ENCODE measurements at regions not wholly inside any gene's neighbourhood (a gene's known extent, or its start where the extent isn't known, plus 50 kb on each side); places are given as distances from the start of the nearest gene placed in this dataset.

DNA sequence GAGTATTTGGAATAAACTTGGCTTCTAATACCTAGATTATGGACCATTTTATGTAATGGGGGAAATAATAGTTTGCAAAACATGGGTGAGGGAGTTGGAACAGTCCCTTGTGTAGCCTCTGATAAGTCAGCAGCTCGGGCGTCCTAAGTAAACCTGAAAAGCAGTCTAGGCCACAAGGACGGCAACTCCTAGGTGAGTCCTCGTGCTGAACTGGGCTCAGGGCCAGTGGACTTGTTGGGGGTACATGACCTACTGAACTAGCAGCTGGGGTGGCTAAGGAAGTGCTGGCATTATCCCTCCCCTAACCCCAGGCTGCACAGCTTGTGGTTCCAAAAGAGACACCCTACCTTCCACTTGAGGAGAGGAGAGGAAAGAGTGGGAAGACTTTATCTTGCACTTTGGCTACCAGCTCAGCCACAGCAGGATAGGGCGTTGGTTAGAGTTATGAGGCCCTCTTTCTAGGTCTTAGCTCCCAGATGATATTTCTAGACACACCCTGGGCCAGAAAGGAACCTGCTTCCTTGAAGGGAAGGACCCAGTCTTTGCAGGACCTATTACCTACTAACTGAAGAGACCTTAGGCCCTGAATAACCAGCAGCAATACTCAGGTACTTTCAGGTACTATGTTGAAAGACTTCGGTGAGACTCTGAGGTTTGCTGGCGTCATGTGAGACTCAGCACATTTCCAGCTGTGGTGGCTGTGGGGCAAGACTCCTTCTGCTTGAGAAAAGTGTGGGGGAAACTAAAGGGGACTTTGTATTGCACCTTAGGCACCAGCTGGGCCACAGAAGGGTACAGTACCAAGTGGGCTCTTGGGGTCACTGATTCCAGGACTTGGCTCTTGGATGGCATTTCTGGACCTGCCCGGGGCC, 71.0 kb downstream of the AQP4 start:
- no peak for DNase-seq

DNA sequence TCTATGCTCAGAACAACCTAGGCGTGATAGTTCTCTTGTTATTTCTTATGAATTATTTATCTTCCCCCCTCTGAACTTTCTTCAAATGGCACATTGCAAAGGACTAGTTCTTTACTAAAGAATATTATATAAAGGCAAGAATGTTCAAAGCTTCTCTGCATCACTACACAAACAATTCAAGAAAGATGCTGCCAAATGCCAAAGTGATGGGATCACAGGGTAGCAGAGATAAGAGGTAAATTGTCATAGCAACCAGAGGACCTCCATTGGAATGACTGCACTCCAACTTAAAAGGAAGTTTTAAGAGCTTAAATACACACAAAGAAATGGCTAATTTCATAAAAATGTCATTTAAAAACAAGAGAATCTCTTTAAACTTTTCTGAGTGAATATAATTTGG, 72.8 kb downstream of the AQP4 start:
- DNase-seq: no peak

DNA sequence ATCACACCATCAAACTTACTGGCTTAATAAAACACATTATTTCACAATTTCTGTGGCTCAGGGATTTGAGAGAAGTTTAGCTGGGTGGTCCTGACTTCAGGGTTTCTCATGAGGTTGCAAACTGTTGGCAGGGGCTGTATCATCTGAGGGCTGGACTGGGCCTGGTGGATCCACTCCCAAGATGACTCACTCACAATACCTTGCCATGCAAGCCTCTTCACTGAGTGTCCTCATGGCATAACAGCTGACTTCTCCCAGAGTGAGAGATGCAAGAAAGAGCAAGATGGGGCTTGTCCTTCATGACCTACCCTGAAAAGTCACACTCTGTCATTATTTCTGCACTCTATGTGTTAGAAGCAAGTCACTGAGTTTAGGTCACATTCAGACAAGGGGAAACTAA, 73.8 kb downstream of the AQP4 start:
- no peak for DNase-seq

DNA sequence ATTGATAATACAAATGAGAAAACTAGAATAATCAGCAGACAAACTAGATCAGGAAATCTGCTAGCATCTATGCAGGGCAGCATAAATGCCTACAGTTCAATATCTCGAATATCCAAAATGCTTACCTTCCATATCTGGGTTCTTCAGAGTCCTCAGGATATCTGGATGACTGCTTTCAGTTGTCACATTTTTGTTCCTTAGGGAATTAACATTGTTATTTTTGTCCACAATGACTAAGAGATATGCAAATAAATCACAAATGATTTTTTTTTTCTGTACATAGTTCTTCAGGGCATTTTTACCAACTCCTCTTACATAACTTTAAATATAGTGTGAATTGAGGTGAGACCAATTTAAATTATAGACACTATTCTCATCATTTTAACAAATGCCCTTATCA, 80.9 kb downstream of the AQP4 start:
- no peak for DNase-seq

DNA sequence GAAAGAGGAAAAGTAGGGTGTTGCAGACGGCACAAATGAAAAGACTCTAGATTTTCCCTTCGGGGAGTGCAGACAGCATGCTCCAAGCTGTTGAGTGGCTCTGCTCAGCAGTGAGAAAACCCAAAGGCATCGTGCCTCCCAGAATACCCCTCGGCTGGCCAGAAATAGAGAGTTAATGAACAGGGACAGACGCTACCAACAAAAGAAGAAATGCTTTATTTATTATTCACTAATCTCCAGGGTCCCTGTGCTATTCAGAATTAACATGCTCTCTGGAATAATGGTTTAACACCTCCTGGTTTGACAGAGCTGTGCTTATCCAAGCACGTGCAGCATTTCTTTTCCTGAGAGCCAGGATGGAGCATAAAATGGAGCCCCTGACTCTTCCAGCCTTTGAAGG, 82.3 kb downstream of the AQP4 start:
- DNase-seq: no peak

DNA sequence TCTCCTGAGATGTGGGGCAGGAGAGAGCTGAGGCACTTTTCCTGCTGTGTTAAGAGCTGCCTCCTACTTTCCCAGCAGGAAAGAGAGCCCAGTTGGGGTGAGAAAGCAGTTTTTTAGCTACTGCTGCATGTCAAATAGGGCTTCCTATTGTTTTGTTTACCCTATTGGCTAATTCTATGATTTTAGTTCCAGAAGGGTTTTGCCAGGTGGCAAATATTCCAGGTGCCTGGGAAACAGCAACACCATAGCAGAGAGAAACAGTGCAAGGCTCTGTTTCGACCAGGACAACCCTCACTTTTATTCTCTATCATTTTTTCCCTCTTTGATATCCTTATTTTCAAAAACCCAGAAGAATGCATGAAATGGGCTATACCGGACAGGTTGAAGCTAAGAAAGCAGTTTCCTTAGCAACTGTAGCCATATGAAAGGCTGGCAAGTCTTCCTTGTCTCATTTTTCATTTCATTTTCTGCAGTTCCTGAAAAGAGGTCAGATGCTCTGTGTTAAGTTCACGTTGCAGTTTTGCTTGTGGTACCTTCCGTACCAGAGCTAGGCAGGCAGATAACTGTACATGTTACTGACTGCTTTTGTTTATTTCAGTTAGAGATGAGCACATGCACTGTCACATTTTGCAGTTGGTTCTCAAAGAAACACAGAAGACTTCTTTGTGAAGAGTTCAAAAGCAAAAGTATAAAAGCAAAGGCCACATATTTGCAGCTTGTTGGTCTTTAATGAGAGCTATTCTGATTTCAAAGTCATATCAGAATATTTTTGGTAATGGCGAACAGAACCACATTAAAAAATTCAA, 84.8 kb downstream of the AQP4 start:
- no peak for DNase-seq

DNA sequence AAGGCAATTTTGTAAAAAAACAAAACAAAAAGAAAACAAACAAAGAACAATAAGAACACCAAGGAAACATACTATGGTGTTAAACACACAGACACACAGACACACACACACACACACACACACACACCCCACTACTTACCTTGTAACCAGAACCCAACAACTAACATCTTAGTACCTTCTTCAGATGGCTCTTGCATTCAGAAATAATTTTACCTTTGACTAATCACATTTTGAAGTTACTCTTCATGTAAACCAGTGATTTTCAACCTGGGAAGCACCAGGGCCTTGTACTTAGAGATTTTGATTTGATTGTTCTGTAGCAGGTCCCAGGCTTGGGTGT, 87.5 kb downstream of the AQP4 start:
- DNase-seq: no peak

DNA sequence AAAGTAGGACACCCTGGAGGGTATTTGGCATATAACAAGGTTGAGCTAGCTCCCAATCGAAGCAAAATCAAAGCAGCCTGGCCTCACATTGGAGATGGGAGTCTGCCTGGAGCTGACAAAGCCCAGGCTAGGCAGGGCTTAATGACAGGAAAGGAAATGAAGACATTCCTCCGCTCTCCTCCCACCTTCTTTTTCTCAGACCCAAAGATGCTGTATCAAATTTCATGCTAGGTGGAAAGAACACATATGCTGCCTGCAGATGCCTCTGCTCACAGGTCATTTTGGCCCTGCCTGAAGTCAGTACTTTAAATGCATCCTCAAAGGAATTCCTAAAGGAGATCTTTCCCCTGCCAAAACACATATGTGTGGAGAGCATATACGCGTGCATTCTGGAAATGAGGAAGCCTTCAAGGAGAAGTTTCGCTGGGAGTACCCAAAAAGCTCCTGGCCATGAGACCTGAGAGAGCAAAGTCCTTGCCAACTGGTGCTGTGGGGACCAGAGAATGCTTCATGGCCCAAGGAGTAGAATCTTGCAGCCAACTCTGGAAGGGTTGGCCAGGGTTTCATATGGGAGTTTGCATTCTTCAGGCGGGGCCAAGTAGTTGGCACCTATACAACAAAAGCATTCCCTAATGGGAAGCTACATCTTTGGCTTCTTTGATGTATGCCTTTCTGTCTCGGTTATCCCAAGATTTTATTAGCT, 88.0 kb downstream of the AQP4 start:
- DNase-seq: no peak

DNA sequence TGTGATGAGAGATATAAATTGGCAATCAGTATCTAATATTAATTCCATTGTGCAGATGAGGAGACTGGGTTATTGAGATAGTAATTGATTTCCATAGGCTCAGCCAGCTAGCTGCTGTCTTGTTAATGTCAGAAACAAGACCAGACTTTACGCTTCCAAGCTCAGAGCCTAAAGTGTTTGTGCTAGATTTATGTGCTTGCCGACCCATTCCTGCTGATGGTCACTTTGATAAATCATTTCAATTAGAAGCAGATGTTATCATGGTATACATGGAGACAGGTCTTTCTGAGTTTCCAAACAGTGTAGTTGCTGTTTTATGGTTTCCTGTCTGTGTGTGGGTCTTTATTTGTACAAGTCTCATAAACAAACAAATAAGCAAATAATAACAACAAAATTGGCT, 92.8 kb downstream of the AQP4 start:
- DNase-seq: no peak

DNA sequence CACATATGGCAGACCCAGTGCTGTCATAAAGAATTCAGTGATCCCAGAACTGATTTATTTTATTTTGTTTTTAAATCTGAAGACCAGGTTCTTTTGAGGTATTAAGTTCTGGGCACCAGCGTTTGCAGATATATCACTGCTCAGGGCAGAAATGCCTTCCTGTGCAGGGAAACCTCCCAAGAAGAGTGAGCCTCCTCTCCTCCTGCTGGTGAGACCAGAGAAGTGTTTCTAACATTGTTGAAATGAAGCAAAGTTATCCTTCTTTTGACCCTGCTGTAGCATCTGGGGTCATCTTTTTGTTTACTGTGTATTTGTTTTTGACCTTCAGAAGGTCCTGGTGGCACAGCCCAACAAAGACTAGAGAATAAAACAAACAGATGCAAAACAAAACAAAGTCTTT, 94.0 kb downstream of the AQP4 start:
- peak; percentile 39 for DNase-seq

DNA sequence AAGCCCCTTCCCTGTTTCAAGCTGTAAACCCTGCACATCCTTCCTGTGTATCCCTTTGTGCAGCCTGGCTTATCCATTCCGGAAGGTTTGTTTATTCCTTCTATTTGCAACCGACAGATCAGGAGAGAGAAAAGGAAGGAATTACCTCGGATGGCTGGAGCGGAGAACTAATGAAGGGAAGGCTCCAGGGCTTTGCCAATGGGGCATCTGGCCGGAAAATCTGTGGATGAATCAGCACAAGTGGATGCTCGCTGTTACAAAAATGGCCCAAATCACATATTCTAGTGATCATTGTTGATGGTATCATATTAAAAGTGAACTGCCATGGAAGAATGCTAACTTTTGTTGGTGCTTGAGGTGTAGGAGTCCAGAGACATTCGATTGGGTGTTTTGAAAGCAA, 97.1 kb downstream of the AQP4 start:
- DNase-seq: no peak

DNA sequence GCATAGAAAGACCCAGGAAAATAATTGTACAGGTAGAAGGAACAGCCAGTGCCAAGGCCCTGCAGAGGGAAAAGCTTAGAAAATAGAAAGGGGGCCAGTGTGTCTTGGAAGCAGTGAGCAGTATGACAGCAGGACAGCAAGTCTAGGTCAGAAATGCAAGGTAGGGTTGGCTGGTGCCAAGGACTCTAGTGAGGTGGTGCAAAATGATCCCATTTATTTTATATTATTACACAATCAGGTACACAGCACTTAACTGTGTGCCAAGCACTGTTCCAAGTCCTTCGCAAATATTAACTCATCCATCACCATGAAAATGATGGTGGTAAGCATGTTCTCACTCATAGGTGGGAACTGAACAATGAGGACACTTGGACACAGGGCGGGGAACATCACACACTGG, 100.0 kb downstream of the AQP4 start:
- no peak for DNase-seq

DNA sequence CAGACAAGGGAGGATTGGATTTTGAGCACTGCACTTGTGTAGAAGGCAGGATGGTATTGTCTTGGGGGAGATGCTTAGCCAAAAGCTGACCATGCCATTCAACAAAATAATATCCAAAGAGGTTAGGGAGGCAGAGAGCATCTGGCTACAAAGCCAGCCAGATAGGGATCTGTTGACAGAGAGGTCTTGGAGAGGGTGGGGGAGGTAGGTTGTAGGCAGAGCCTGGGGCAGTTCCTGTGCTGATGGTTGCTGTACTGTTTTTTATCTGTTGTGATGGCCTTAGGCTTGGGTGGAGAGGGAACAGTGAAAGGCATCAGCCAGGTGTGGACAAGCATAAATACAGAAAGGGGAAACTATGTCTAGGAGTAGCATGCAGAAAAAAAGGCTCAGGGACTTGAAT, 100.9 kb downstream of the AQP4 start:
- no peak for DNase-seq

DNA sequence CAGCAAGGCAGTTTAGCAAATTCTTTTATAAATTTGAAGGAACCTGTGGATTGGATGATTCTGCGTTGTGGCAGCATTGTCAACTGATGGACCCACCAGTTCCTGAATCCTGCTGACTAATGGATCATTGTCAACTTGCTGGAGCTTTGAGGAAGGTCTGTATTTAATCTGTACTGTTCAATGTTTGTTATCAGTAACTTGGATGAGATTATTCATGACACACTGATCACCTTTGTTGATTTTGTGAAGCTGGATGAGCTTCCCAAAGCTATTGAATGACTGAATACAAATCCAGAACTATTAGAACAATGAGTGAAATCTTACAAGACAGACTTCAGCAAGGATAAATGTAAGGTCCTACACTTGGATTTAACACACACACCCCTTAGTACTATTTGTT, 101.3 kb downstream of the AQP4 start:
- DNase-seq: no peak

DNA sequence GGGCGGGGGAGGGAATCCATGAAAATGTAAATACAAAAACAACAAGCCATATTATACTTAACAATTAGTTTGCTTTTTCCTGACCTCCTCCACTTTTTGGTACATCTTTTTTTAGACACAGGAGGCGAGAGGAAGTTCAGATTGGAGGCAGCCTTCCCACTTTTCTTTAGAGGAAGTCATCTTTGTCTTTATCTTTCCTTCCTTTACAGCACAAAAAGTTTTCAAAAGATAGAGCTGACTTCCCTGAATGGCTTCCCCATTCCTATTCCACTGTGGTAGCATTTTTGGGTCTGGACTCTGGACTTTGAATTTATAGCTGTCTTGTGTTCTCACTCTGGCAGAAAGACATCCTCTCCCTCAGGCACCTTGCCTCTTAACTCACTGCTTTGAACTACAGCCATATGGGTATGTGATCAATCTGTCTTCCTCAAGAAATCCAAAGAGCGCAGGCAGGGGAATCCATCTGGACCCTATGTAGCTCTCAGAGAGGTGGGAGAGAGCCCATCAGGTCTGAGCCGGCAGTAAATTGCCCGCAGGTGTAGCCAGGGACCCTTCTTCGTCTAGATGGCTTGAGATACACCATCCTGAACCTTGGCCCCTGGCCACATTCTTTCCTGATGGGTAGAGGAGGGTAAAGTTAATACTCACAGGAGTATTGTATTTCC, 101.9 kb downstream of the AQP4 start:
- DNase-seq: no peak

DNA sequence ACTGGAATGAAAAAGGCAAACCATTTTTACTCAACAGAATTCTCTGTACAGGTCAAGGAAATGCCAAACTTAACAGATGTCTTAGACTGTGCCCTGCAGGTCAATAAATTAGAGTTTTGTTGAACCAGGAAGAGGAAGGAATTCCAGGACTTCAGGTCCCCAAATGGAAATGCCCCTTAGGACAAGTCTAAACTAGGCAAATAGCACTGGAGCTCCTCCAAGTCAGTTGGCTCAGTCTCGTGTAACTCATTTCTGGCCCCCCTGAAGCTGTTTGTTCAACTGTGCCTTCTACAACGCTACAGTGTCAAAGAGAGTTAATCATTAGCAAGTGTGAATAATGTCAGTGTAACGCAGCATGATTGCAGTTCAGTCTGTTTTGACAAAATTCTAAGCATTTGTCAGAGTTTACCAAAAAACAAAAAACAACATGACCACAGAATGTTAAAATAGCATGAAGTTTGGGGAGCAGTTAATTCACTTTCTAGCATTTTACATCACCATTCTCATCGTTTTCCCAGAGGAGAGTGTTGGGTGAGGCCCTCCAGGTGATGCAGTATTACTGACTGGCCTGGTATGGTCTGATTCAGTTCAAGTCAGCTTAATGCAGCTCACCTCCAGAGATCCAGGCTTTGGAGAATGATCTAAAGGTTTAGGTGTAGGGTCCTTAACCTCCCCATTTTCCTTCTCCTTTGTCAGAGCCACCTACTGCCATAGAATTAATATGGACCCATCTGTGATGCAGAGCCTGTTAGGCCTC, 108.1 kb downstream of the AQP4 start:
- DNase-seq: no peak

DNA sequence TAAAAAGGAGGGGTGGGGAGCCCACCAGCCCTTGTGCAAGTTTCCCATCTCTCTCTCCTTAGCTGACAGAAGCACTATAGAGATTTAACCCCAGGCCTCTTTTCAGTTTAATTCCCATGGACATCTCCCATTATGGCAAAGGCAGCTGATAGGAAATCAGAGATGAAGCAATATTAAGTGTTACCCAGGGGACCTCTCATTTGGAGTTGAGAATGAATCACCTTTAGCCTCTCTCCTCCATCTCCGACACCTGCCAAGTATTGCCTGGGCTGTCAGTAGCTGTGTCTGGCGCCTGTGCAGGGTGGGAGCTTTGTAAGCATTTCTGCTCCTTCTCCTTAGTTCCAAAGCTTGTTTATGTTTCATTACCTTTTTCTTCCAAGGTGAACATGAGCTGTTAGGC, 109.0 kb downstream of the AQP4 start:
- no peak for DNase-seq

DNA sequence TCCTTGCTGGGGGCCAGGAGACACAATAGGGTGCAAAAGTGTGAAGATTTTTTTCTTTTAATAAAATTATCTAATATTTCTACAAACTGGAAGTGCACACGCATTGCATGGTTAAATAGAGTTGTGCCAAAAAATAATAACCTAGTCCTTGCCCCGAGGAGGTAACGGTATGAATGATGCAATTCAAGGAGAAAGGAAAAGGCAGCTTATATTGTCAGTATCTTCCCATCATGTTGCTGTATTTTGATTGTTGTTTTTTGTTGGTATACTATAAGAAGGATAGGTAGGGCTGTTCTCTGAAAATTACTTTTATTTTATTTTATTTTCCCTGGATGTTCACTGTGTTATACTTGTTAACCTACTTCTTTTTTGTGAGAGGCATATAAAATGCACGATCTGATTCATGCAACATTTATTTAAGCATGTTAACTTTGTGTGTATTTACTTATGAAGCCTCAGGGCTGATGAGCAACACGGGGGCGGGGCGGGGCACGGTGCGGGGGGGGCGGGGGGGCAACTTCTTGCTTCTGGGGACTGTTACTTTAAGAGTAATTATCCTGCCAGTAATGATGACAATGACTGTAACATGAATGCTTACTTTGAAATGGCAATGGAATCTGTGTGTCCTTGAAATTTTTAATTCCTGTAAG, 118.6 kb downstream of the AQP4 start:
- DNase-seq: no peak

DNA sequence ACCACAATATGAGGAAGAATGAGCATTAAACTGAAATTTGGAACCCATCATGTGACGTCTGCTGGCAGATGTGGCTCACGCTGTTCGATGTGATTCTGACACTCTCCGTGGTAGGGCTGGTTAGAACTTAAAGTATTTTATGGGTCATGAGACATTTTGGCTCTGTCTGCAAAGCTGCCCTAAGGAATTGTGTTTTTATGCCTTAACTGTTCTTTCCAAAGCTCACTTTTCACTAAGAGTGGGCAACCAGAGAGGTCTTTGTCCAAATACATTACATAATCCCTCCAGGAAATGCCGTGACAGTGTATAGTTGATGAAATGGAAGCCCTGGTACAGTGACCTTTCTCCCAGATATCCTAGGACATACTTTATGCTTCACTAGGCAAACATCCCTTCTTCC, 119.1 kb downstream of the AQP4 start:
- DNase-seq: peak; percentile 47

DNA sequence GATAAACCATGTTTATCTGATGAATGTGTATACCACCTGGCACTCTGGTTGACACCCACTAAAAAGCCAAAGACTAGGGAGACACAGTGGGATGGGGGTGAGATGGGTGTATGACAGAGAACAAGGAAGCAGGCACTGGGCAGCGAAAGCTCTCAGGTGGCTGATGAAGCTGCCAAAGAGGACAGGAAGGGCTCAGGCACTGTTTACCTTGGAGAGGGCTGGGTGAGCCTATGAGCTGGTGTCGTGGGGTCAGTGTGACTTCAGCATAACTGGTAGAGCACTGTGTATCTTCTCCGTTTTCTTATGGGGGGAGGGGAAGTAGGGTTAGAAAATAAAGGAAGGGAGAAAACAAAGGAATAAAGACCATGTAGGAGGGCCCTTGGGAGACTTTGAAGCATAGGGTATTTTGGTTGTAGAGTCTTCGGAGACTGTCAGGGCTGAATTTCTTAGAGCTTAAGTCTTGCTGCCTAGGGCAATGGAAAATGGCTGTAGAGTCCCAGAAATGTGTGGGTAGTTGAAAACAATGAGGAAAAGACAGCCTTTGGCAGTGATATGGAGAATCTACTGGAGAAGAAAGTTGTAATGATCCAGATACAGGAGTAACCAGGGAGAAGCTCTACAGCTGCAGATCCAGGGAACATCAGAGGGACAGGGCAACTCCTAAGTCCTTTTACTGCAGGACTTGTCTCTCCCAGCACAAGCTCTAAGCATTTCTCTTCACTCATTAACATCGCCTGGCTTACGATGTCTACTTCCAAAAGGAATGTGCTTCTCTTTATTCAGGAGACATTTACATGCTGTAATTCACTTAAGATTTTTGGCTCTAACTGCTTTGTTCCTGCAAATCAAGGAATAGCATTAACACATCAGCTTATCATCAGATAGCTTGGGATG, 120.0 kb downstream of the AQP4 start:
- no peak for DNase-seq

DNA sequence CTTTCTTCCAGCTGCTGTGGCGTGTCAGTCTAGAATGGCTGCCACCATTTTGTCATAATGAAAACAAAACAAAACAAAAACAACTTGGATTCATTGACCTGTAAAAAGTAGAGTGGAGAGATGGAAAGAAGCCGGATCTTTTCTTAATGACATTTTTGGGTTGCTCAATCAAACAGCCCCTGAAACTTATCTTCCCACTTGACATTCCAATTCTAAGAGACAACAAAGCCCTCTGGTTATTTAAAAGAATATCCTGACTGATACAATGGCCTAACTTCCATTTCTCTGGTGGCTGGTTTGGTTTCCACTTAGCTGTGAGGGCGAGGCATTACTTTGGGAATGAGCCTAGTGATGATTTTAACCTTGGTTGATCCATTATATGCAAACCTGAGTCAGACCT, 123.7 kb downstream of the AQP4 start:
- DNase-seq: no peak

Data from suppressor macrophage treated with lipopolysaccharide for 4 hours (primary cell).